Kidney epithelial cell (primary cell): ENCODE measurements at regions not wholly inside any gene's neighbourhood (a gene's known extent, or its start where the extent isn't known, plus 50 kb on each side); places are given as distances from the start of the nearest gene placed in this dataset.

Experiments used
- DNase-seq: peaks from one replicate; pipeline ENCODE4 v3.0.0-alpha.2; 2010; ENCODE audit warnings: low read depth
- H3K27me3 ChIP-seq: 2 replicates; pipeline ENCODE4 v1.6.0; 2011; ENCODE audit warnings: low read length; ENCODE audit not compliant: control insufficient read depth, insufficient read depth
- H3K36me3 ChIP-seq: 2 replicates; pipeline ENCODE4 v1.5.1; 2011; ENCODE audit warnings: low read length; ENCODE audit not compliant: control insufficient read depth, insufficient read depth
- H3K4me3 ChIP-seq: 2 replicates; pipeline ENCODE4 v1.5.1; 2011; ENCODE audit warnings: low read depth, mild to moderate bottlenecking, control low read depth, low read length
- CTCF ChIP-seq: IDR thresholded peaks from 2 replicates; pipeline ENCODE4 v1.5.1; 2011; ENCODE audit warnings: mild to moderate bottlenecking, moderate library complexity, low read length, control low read depth, inconsistent platforms; ENCODE audit not compliant: insufficient read depth, poor library complexity, severe bottlenecking

- no peak for DNase-seq
- Histone ChIP-seq H3K4me3 (no peak overlapping the region), H3K27me3 (no peaks in the 10 kb centered on the region), H3K36me3 (no peaks in the 10 kb centered on the region)
- no peak for TF ChIP-seq CTCF
These were observed 774.9 kb upstream of the ALCAM start for GRCh38 chr3:104591776-104592175.

GRCh38 chr3:104594491-104594890, 772.2 kb upstream of the ALCAM start:
- H3K27me3 ChIP-seq, result no peaks in the 10 kb centered on the region
- no peak for TF ChIP-seq CTCF
- DNase-seq, result no peak
- no peak overlapping the region for H3K4me3 ChIP-seq
- no peaks in the 10 kb centered on the region for H3K36me3 ChIP-seq

GRCh38 chr3:104596054-104596453, 770.7 kb upstream of the ALCAM start:
- no peak for DNase-seq
- Histone ChIP-seq H3K27me3 (no peaks in the 10 kb centered on the region), H3K4me3 (no peak overlapping the region), H3K36me3 (no peaks in the 10 kb centered on the region)
- TF ChIP-seq CTCF, result no peak

GRCh38 chr3:104596551-104596950, 770.2 kb upstream of the ALCAM start:
- Histone ChIP-seq H3K4me3 (no peak overlapping the region), H3K27me3 (no peaks in the 10 kb centered on the region), H3K36me3 (no peaks in the 10 kb centered on the region)
- peak; percentile 34 for DNase-seq
- TF ChIP-seq CTCF, result peak; percentile 67

GRCh38 chr3:104598848-104599511, 767.7 kb upstream of the ALCAM start:
- H3K36me3 ChIP-seq, result no peaks in the 10 kb centered on the region
- no peak for DNase-seq
- no peak for TF ChIP-seq CTCF

More at GRCh38 chr3:104598848-104599511, 767.7 kb upstream of the ALCAM start:
- H3K27me3 ChIP-seq, result no peaks in the 10 kb centered on the region
- no peak overlapping the region for H3K4me3 ChIP-seq
